Small intestine (tissue), 7 donors: ENCODE measurements at regions not wholly inside any gene's neighbourhood (a gene's known extent, or its start where the extent isn't known, plus 50 kb on each side); places are given as distances from the start of the nearest gene placed in this dataset.
A peak's percentile ranks its signal among the peaks of the same experiment; 100 is the strongest.

Experiments
- DNase-seq, 2 donors: peaks; one replicate each; pipeline versions ENCODE4 v3.0.0 to v3.0.0-alpha.2; 2013
- FAIRE-seq: peaks from 2 replicates; lab custom pipeline; 2012; peaks lifted over from hg19 to GRCh38; lab: Jason Lieb, UNC
- H3K27ac ChIP-seq, 3 donors: one replicate each; pipeline ENCODE4 v1.5.1; 2013; ENCODE audit warnings: low read length in 2 of 3, mild to moderate bottlenecking in 2 of 3, control low read depth in 1 of 3, inconsistent platforms in 1 of 3, low read depth in 1 of 3, moderate library complexity in 1 of 3
- H3K27me3 ChIP-seq, 3 donors: one replicate each; pipeline ENCODE4 v1.6.1; 2013; ENCODE audit warnings: low read length in 3 of 3, inconsistent platforms in 1 of 3; ENCODE audit not compliant: control insufficient read depth in 3 of 3, insufficient read depth in 3 of 3
- H3K36me3 ChIP-seq, 3 donors: one replicate each; pipeline ENCODE4 v1.6.1; 2013; ENCODE audit warnings: low read length in 3 of 3, inconsistent platforms in 1 of 3, low read depth in 1 of 3, mild to moderate bottlenecking in 1 of 3, moderate library complexity in 1 of 3; ENCODE audit not compliant: control insufficient read depth in 3 of 3, insufficient read depth in 2 of 3
- H3K4me1 ChIP-seq, 3 donors: one replicate each; pipeline ENCODE4 v1.6.1; 2013; ENCODE audit warnings: low read length in 2 of 3, inconsistent platforms in 1 of 3, low read depth in 1 of 3, mild to moderate bottlenecking in 1 of 3, moderate library complexity in 1 of 3; ENCODE audit not compliant: control insufficient read depth in 3 of 3, insufficient read depth in 2 of 3
- H3K4me3 ChIP-seq, 3 donors: one replicate each; pipeline ENCODE4 v1.5.1; 2013; ENCODE audit warnings: low read length in 3 of 3, control low read depth in 1 of 3, inconsistent platforms in 1 of 3, low read depth in 1 of 3, mild to moderate bottlenecking in 1 of 3, moderate library complexity in 1 of 3
- H3K9me3 ChIP-seq, 2 donors: one replicate each; pipeline ENCODE4 v1.6.1; 2013; ENCODE audit warnings: low read depth in 1 of 2, low read length in 1 of 2; ENCODE audit not compliant: control insufficient read depth in 2 of 2, insufficient read depth in 1 of 2
- WGBS, 3 donors: extraction: QIAGEN DNeasy Blood & Tissue Kit; methylation state at CpG; one replicate each; pipeline ENCODE4 v1.1.7; 2013; 5-methylcytosine and 5-hydroxymethylcytosine counted together
- donor health status: healthy with polysubstance abuse.
- donor health status: control.
- donor health status: control.
- donor health status: Bipolar disorder and iron deficiency.
- donor health status: healthy.

DNA sequence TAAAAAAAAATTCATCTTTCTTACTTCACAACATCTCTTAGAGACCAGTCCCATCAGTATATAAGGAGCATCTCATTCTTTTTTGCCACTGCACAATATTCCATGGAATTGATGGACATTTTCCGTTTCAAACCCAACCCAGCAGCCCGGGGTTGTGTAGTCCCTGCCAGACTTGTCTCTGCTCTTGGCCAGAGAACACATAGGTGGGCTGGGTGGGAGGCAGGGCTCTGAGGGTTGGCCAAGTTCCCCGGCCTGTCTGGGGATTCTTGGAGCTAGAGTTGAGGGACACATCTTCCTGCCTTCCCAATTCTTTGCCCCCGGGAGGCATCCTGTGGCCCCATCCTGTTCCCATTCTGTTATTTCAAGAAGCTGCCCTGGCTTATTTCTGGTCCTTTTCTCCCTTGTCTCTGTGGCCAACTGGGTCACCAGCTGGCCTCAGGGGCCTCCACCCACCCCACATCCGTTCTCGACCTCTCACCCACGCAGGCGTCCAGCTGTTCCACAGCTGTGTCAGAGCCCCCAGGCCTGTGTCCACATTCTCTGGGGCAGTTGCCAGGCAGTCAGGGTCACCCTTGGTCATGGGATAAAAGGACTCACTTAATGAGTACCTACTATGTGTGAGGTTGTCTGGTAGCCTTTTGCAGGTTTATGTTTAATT lies 52.0 kb upstream of the CCDC63 start:
- Histone ChIP-seq H3K27me3 (no peaks in the 10 kb centered on the region), H3K27ac (peak overlapping the region in 1 of 3 donors; percentile 70), H3K36me3 (no peaks in the 10 kb centered on the region), H3K4me1 (no peaks in the 10 kb centered on the region), H3K9me3 (peaks cover 0 to 2% of the 10 kb centered on the region in 2 donors), H3K4me3 (no peak overlapping the region)
- DNase-seq (no peak), FAIRE-seq (no peak)
- WGBS, 3 donors = 56 to 91% (median 73%) methylated on average over 8 of the region's 8 CpGs

- Histone ChIP-seq H3K9me3 (peaks cover 0 to 11% of the 10 kb centered on the region in 2 donors), H3K27me3 (no peaks in the 10 kb centered on the region), H3K27ac (no peak overlapping the region), H3K4me3 (no peak overlapping the region), H3K36me3 (no peaks in the 10 kb centered on the region), H3K4me1 (no peaks in the 10 kb centered on the region)
- FAIRE-seq = no peak
- DNase-seq = no peak
- 81 to 89% (median 84%) methylated on average over 8 of the region's 8 CpGs for WGBS, 3 donors
Observed at GRCh38 chr12:110796952-110797351, 49.8 kb upstream of the CCDC63 start.
